ENCODE measurements at regions not wholly inside any gene's neighbourhood (a gene's known extent, or its start where the extent isn't known, plus 50 kb on each side); places are given as distances from the start of the nearest gene placed in this dataset.

- TF ChIP-seq CTCF (conservative IDR thresholded peaks at IDR 0.05; ENCODE audit: low read depth, low read length): no peak
- TF ChIP-seq EZH2 (IDR thresholded peaks at IDR 0.05; ENCODE audit: low read length, unreplicated experiment): no peak
These were observed 340.4 kb downstream of the OTUD1 start for GRCh38 chr10:23779301-23779700.
